Neural cell (in vitro differentiated cells): ENCODE measurements at regions not wholly inside any gene's neighbourhood (a gene's known extent, or its start where the extent isn't known, plus 50 kb on each side); places are given as distances from the start of the nearest gene placed in this dataset.

Experiments used
- H2AFZ ChIP-seq: fragments of 200-600, 300-800 bp; sonication (generic), shearing (Covaris generic); 2 replicates; pipeline ENCODE4 v1.6.0; 2014; ENCODE audit warnings: low read depth, mild to moderate bottlenecking, antibody characterized with exemption, low read length, moderate library complexity
- H3F3A ChIP-seq: fragments of 200-600 bp; shearing (Covaris generic); 2 replicates; pipeline ENCODE4 v1.6.1; 2016; ENCODE audit warnings: mild to moderate bottlenecking, moderate library complexity, mixed read lengths, antibody characterized with exemption, low read length; ENCODE audit not compliant: insufficient read depth, poor library complexity, severe bottlenecking
- H3K27ac ChIP-seq: fragments of 200-600, 300-800 bp; sonication (generic), shearing (Covaris generic); 2 replicates; pipeline ENCODE4 v1.5.1; 2014; ENCODE audit warnings: mild to moderate bottlenecking, low read length, moderate library complexity
- H3K27me3 ChIP-seq: fragments of 300-800, 200-600 bp; sonication (generic), shearing (Covaris generic); 2 replicates; pipeline ENCODE4 v1.6.0; 2014; ENCODE audit warnings: mild to moderate bottlenecking, low read depth, low read length, moderate library complexity; ENCODE audit not compliant: insufficient read depth
- H3K36me3 ChIP-seq: fragments of 300-800, 200-600 bp; sonication (generic), shearing (Covaris generic); 2 replicates; pipeline ENCODE4 v1.5.1; 2014; ENCODE audit warnings: mild to moderate bottlenecking, antibody characterized with exemption, low read length, moderate library complexity; ENCODE audit not compliant: insufficient read depth
- H3K4me2 ChIP-seq: fragments of 300-800, 200-600 bp; sonication (generic), shearing (Covaris generic); 2 replicates; pipeline ENCODE4 v1.6.0; 2014; ENCODE audit warnings: mild to moderate bottlenecking, low read length
- H3K4me3 ChIP-seq: fragments of 300-800, 200-600 bp; sonication (generic), shearing (Covaris generic); 2 replicates; pipeline ENCODE4 v1.5.1; 2014; ENCODE audit warnings: mild to moderate bottlenecking, low read length, moderate library complexity
- H3K79me2 ChIP-seq: fragments of 200-600 bp; shearing (Covaris generic); replicated peaks from 2 replicates; pipeline ENCODE4 v1.6.0; 2014; ENCODE audit warnings: mild to moderate bottlenecking, low read length, moderate library complexity; ENCODE audit not compliant: insufficient read depth
- H3K9ac ChIP-seq: fragments of 300-800, 200-600 bp; sonication (generic), shearing (Covaris generic); 2 replicates; pipeline ENCODE4 v1.6.1; 2016; ENCODE audit warnings: mild to moderate bottlenecking, low read length, mixed read lengths
- H3K9me2 ChIP-seq: fragments of 200-600 bp; shearing (Covaris generic); 2 replicates; pipeline ENCODE4 v1.6.1; 2016; ENCODE audit warnings: mild to moderate bottlenecking, low read length, mixed read lengths; ENCODE audit not compliant: insufficient read depth
- H3K9me3 ChIP-seq: fragments of 200-600, 300-800 bp; sonication (generic), shearing (Covaris generic); 2 replicates; pipeline ENCODE4 v1.6.1; 2016; ENCODE audit warnings: mild to moderate bottlenecking, mixed run types, low read length, moderate library complexity, mixed read lengths
- H4K20me1 ChIP-seq: fragments of 200-600 bp; shearing (Covaris generic); 2 replicates; pipeline ENCODE4 v1.6.1; 2016; ENCODE audit warnings: mild to moderate bottlenecking, mixed run types; ENCODE audit not compliant: insufficient read depth
- EP300 ChIP-seq: fragments of 450-650 bp; conservative IDR thresholded peaks from 2 replicates; pipeline ENCODE4 v1.6.1; 2014; ENCODE audit warnings: antibody characterized with exemption, mild to moderate bottlenecking, moderate library complexity; ENCODE audit not compliant: poor library complexity, severe bottlenecking
- EZH2 ChIP-seq: fragments of 200-600, 300-800 bp; shearing (Covaris generic), sonication (generic); IDR thresholded peaks from 2 replicates; pipeline ENCODE4 v1.6.1; 2014; ENCODE audit warnings: antibody characterized with exemption, low read length, borderline replicate concordance, mild to moderate bottlenecking; ENCODE audit not compliant: insufficient read depth, poor library complexity, severe bottlenecking
- MXI1 ChIP-seq: fragments of 450-650 bp; conservative IDR thresholded peaks from 2 replicates; pipeline ENCODE4 v1.6.1; 2014; ENCODE audit warnings: antibody characterized with exemption, mild to moderate bottlenecking; ENCODE audit not compliant: poor library complexity, severe bottlenecking
- POLR2AphosphoS5 ChIP-seq: IDR thresholded peaks from 2 replicates; pipeline ENCODE4 v1.6.1; 2012
- RAD21 ChIP-seq: fragments of 450-650 bp; conservative IDR thresholded peaks from 2 replicates; pipeline ENCODE4 v1.6.1; 2014; ENCODE audit warnings: antibody characterized with exemption, mild to moderate bottlenecking, moderate library complexity
- SMC3 ChIP-seq: fragments of 450-650 bp; conservative IDR thresholded peaks from 2 replicates; pipeline ENCODE4 v1.6.1; 2014; ENCODE audit warnings: antibody characterized with exemption, mild to moderate bottlenecking, moderate library complexity; ENCODE audit not compliant: poor library complexity
- TAF1 ChIP-seq: IDR thresholded peaks from 2 replicates; pipeline ENCODE4 v1.6.1; 2012; ENCODE audit warnings: low read depth
- TF ChIP-seq, protein P1 (sequence below): fragments of 450-650 bp; IDR thresholded peaks from 2 replicates; pipeline ENCODE4 v1.5.1; 2014; ENCODE audit warnings: antibody characterized with exemption, mild to moderate bottlenecking, moderate library complexity; ENCODE audit not compliant: poor library complexity, severe bottlenecking
- TF ChIP-seq, protein P2 (sequence below): IDR thresholded peaks from 2 replicates; pipeline ENCODE4 v1.6.1; 2012; ENCODE audit warnings: borderline replicate concordance

DNA sequence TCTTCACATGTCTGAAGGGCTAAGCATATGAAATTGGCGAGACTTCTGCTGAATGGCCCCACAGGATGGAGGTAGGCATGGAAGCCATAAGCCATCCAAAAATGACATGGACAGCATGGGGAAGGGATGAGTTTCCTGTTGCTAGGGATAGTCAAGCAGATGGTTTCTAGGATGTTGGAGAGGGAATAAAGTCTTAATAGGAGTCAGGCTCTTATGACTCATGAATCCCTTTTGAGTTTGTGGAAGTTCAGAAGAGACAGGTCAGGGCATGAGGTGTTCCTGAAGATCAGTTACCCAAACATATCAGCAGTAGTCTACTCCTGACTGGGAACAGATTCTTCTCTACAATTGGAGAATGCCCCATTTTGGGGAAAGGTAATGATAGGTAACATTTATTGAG lies 243.9 kb downstream of the REEP3 start:
- H3K27ac ChIP-seq = no peak overlapping the region
- H3K9ac ChIP-seq = no peak overlapping the region
- H4K20me1 ChIP-seq = no peaks in the 10 kb centered on the region
- H3F3A ChIP-seq = no peaks in the 10 kb centered on the region
- H2AFZ ChIP-seq = no peak overlapping the region
- no peak overlapping the region for H3K4me2 ChIP-seq
- no peaks in the 10 kb centered on the region for H3K9me2 ChIP-seq
- H3K4me3 ChIP-seq = no peak overlapping the region
- TF ChIP-seq RAD21 = no peak
- no peak for TF ChIP-seq EP300
- TF ChIP-seq, protein P1, sequence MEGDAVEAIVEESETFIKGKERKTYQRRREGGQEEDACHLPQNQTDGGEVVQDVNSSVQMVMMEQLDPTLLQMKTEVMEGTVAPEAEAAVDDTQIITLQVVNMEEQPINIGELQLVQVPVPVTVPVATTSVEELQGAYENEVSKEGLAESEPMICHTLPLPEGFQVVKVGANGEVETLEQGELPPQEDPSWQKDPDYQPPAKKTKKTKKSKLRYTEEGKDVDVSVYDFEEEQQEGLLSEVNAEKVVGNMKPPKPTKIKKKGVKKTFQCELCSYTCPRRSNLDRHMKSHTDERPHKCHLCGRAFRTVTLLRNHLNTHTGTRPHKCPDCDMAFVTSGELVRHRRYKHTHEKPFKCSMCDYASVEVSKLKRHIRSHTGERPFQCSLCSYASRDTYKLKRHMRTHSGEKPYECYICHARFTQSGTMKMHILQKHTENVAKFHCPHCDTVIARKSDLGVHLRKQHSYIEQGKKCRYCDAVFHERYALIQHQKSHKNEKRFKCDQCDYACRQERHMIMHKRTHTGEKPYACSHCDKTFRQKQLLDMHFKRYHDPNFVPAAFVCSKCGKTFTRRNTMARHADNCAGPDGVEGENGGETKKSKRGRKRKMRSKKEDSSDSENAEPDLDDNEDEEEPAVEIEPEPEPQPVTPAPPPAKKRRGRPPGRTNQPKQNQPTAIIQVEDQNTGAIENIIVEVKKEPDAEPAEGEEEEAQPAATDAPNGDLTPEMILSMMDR = no peak
- TF ChIP-seq MXI1 = no peak
- TF ChIP-seq TAF1 = no peak
- no peak for TF ChIP-seq SMC3
- TF ChIP-seq EZH2 = no peak
- no peaks in the 10 kb centered on the region for H3K9me3 ChIP-seq
- no peaks in the 10 kb centered on the region for H3K27me3 ChIP-seq
- no peaks in the 10 kb centered on the region for H3K79me2 ChIP-seq
- H3K36me3 ChIP-seq = no peaks in the 10 kb centered on the region

DNA sequence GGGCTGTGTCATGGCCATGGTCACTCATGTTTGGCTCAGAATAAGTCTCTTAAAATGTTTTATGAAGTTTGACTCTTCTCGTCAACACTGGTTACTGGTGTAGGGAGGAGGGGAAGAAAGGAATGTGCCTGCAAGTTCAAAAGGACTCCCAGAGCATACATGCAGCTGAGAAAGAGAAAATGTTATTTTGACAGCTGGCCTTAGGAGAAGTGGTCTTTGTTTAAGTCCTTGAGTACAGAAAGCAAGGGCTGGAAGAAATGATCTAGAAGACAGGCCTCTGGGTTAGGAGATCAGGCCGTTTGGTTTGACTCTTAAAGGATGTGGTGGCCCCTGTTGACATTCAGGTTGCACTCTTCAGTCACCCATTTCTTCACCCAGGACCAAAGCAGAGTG lies 245.5 kb downstream of the REEP3 start:
- Histone ChIP-seq H3K4me2 (no peak overlapping the region), H3K9me2 (no peaks in the 10 kb centered on the region), H3K79me2 (no peaks in the 10 kb centered on the region), H2AFZ (no peak overlapping the region), H3K9me3 (no peaks in the 10 kb centered on the region), H3F3A (no peaks in the 10 kb centered on the region), H3K4me3 (no peak overlapping the region), H3K27ac (no peak overlapping the region), H3K27me3 (no peaks in the 10 kb centered on the region), H3K9ac (no peak overlapping the region), H4K20me1 (no peaks in the 10 kb centered on the region), H3K36me3 (no peaks in the 10 kb centered on the region)
- TF ChIP-seq POLR2AphosphoS5 (no peak), MXI1 (no peak), TAF1 (no peak), RAD21 (no peak), EZH2 (no peak), SMC3 (no peak), EP300 (no peak)
- TF ChIP-seq, protein P2, sequence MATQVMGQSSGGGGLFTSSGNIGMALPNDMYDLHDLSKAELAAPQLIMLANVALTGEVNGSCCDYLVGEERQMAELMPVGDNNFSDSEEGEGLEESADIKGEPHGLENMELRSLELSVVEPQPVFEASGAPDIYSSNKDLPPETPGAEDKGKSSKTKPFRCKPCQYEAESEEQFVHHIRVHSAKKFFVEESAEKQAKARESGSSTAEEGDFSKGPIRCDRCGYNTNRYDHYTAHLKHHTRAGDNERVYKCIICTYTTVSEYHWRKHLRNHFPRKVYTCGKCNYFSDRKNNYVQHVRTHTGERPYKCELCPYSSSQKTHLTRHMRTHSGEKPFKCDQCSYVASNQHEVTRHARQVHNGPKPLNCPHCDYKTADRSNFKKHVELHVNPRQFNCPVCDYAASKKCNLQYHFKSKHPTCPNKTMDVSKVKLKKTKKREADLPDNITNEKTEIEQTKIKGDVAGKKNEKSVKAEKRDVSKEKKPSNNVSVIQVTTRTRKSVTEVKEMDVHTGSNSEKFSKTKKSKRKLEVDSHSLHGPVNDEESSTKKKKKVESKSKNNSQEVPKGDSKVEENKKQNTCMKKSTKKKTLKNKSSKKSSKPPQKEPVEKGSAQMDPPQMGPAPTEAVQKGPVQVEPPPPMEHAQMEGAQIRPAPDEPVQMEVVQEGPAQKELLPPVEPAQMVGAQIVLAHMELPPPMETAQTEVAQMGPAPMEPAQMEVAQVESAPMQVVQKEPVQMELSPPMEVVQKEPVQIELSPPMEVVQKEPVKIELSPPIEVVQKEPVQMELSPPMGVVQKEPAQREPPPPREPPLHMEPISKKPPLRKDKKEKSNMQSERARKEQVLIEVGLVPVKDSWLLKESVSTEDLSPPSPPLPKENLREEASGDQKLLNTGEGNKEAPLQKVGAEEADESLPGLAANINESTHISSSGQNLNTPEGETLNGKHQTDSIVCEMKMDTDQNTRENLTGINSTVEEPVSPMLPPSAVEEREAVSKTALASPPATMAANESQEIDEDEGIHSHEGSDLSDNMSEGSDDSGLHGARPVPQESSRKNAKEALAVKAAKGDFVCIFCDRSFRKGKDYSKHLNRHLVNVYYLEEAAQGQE = no peak
- TF ChIP-seq, protein P1 = no peak
